ENCODE measurements at regions not wholly inside any gene's neighbourhood (a gene's known extent, or its start where the extent isn't known, plus 50 kb on each side); places are given as distances from the start of the nearest gene placed in this dataset.

GRCh38 chr5:173383711-173384110, 55.5 kb upstream of the STC2 start (continued):
- TF ChIP-seq ZNF416 (CRISPR knock-in tag; IDR thresholded peaks at IDR 0.05), result no peak
- no peak for TF ChIP-seq MAX (CRISPR knock-in tag; IDR thresholded peaks at IDR 0.05)
- TF ChIP-seq ZSCAN18 (CRISPR knock-in tag; IDR thresholded peaks at IDR 0.05), result no peak

GRCh38 chr5:173378727-173379126, 50.5 kb upstream of the STC2 start:
- ATAC-seq, result no peak
- POLR2A ChIA-PET, result no interaction called here
- H3K9me3 Mint-ChIP-seq, result peaks cover 9% of the 10 kb centered on the region
- CTCF ChIA-PET, result no interaction called here
- H3K4me1 Mint-ChIP-seq, result no peaks in the 10 kb centered on the region
- H3K27me3 Mint-ChIP-seq (ENCODE audit: low read depth), result peaks cover 19% of the 10 kb centered on the region
- H3K4me3 Mint-ChIP-seq, result no peak overlapping the region
- no peaks in the 10 kb centered on the region for H3K36me3 Mint-ChIP-seq
- TF ChIP-seq ZNF416 (CRISPR knock-in tag; IDR thresholded peaks at IDR 0.05), result no peak
- TF ChIP-seq ATF3 (CRISPR knock-in tag; conservative IDR thresholded peaks at IDR 0.05), result no peak
- no peak for TF ChIP-seq USF2 (CRISPR knock-in tag; IDR thresholded peaks at IDR 0.05)
- no peak for TF ChIP-seq FOXP4 (CRISPR knock-in tag; IDR thresholded peaks at IDR 0.05)
- no peak for TF ChIP-seq ESRRA (CRISPR knock-in tag; IDR thresholded peaks at IDR 0.05; ENCODE audit: borderline replicate concordance)
- no peak for TF ChIP-seq SMAD4 (CRISPR knock-in tag; IDR thresholded peaks at IDR 0.05)
- TF ChIP-seq MXD4 (CRISPR knock-in tag; IDR thresholded peaks at IDR 0.05; ENCODE audit: borderline replicate concordance), result no peak
- TF ChIP-seq RORB (CRISPR knock-in tag; IDR thresholded peaks at IDR 0.05), result no peak
- no peak for TF ChIP-seq FOXP1 (CRISPR knock-in tag; IDR thresholded peaks at IDR 0.05; ENCODE audit: borderline replicate concordance)
- no peak for TF ChIP-seq ZNF219 (CRISPR knock-in tag; IDR thresholded peaks at IDR 0.05; ENCODE audit: borderline replicate concordance)
- no peak overlapping the region for H3K27ac Mint-ChIP-seq
- no peak for DNase-seq (ENCODE audit: low spot score)

Data from WTC11 (cell line).